ENCODE measurements at regions not wholly inside any gene's neighbourhood (a gene's known extent, or its start where the extent isn't known, plus 50 kb on each side); places are given as distances from the start of the nearest gene placed in this dataset.

DNA sequence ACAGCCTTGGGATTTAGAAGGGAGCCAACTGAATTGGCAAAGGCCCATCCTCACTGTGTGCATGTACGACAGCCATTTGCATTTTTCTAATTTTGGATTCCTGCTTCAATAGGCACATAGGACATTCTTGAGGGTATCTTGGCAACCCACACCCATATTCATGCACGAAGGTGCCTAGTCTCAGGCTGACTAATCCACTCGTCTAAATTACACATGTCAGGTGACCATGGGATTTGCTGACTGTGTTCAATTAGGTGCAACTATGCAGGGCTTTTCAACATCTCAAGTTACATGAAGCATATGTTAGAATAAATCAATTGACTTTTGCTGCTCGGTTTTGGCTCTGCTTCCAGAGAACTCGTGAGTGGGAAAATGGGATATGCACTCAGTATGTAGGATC lies 249.7 kb downstream of the SP3 start:
- no peaks in the 10 kb centered on the region; the same call in 1 of the 2 replicates for H3K27me3 ChIP-seq (ENCODE audit: insufficient read depth, low read length)
- peaks cover 6% of the 10 kb centered on the region for H3K27me3 Mint-ChIP-seq (ENCODE audit: low read depth)
- H3K79me2 ChIP-seq (ENCODE audit: insufficient read depth, low read length) = no peaks in the 10 kb centered on the region
- H3K9me3 Mint-ChIP-seq = no peaks in the 10 kb centered on the region
- H4K8ac ChIP-seq (replicated peaks; ENCODE audit: insufficient read length, low read depth, low read length) = no peak overlapping the region
- TF ChIP-seq, protein P1, sequence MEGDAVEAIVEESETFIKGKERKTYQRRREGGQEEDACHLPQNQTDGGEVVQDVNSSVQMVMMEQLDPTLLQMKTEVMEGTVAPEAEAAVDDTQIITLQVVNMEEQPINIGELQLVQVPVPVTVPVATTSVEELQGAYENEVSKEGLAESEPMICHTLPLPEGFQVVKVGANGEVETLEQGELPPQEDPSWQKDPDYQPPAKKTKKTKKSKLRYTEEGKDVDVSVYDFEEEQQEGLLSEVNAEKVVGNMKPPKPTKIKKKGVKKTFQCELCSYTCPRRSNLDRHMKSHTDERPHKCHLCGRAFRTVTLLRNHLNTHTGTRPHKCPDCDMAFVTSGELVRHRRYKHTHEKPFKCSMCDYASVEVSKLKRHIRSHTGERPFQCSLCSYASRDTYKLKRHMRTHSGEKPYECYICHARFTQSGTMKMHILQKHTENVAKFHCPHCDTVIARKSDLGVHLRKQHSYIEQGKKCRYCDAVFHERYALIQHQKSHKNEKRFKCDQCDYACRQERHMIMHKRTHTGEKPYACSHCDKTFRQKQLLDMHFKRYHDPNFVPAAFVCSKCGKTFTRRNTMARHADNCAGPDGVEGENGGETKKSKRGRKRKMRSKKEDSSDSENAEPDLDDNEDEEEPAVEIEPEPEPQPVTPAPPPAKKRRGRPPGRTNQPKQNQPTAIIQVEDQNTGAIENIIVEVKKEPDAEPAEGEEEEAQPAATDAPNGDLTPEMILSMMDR (conservative IDR thresholded peaks at IDR 0.05) = no peak
- no peak overlapping the region for H3K56ac ChIP-seq (ENCODE audit: insufficient read length, low read depth, low read length)
- no peaks in the 10 kb centered on the region for H3K79me1 ChIP-seq (ENCODE audit: insufficient read depth, low read depth, low read length, poor library complexity, severe bottlenecking)
- no peak overlapping the region for H3K14ac ChIP-seq (ENCODE audit: insufficient read depth, low read length)
- H2AK5ac ChIP-seq (ENCODE audit: insufficient read length, low read length) = no peak overlapping the region
- no peaks in the 10 kb centered on the region for H4K20me1 ChIP-seq (ENCODE audit: control insufficient read depth, insufficient read depth, insufficient read length)
- no peak overlapping the region for H4K5ac ChIP-seq (ENCODE audit: insufficient read length, low read depth, low read length)
- H3K4me2 ChIP-seq (ENCODE audit: insufficient read depth, insufficient read length, low read length) = no peak overlapping the region
- no peak overlapping the region for H2BK120ac ChIP-seq (ENCODE audit: low read depth, low read length, poor library complexity, severe bottlenecking)
- no peak overlapping the region for H3K18ac ChIP-seq (ENCODE audit: insufficient read length, low read depth, low read length)
- no peak overlapping the region for H3K27ac Mint-ChIP-seq
- no peak overlapping the region for H2BK5ac ChIP-seq (ENCODE audit: insufficient read length, low read length)
- no CpG with 5 or more reads among the region's 5 CpGs for WGBS (ENCODE audit: extremely low coverage, insufficient read length, low lambda C conversion rate)
- no peak for DNase-seq
- no peaks in the 10 kb centered on the region for H3K36me3 Mint-ChIP-seq (ENCODE audit: insufficient read depth in 1 of 3, low read depth in 3 of 3)
- H3K4me1 Mint-ChIP-seq = no peaks in the 10 kb centered on the region
- H4K91ac ChIP-seq (ENCODE audit: insufficient read length, low read depth, low read length) = no peak overlapping the region
- H2BK20ac ChIP-seq (ENCODE audit: low read depth, low read length, poor library complexity, severe bottlenecking) = no peak overlapping the region
- no peak overlapping the region for H2BK15ac ChIP-seq (ENCODE audit: low read depth, low read length)
- H3K23me2 ChIP-seq (ENCODE audit: insufficient read length, low read depth, low read length, poor library complexity, severe bottlenecking) = no peaks in the 10 kb centered on the region
- no peak overlapping the region for H3K23ac ChIP-seq (ENCODE audit: insufficient read length, low read depth, low read length)
- H3T11ph ChIP-seq (ENCODE audit: low read length) = no peak overlapping the region
- no peaks in the 10 kb centered on the region for H3K4me1 ChIP-seq (ENCODE audit: insufficient read depth, low read length)
- H3K9me3 ChIP-seq (ENCODE audit: control insufficient read depth, low read depth, low read length) = no peaks in the 10 kb centered on the region
- H2AFZ ChIP-seq (ENCODE audit: low read length) = no peak overlapping the region
- H3K4me3 Mint-ChIP-seq = no peak overlapping the region
- H3K4ac ChIP-seq (ENCODE audit: low read depth, low read length) = no peak overlapping the region
- H3K9ac ChIP-seq (ENCODE audit: extremely low read depth, insufficient read length, low read length) = no peak overlapping the region
- H2BK12ac ChIP-seq (ENCODE audit: insufficient read length, low read depth, low read length) = no peak overlapping the region
- H3K27ac ChIP-seq (ENCODE audit: insufficient read length, low read depth, low read length) = no peak overlapping the region
